B cell (primary cell): ENCODE measurements at regions not wholly inside any gene's neighbourhood (a gene's known extent, or its start where the extent isn't known, plus 50 kb on each side); places are given as distances from the start of the nearest gene placed in this dataset.

Source experiments
- EZH2 ChIP-seq: IDR thresholded peaks from 2 replicates; pipeline ENCODE4 v1.6.1; 2012; ENCODE audit warnings: borderline replicate concordance, low read depth, mild to moderate bottlenecking, moderate library complexity, low read length; ENCODE audit not compliant: insufficient read depth, poor library complexity, severe bottlenecking
- TF ChIP-seq, protein P1 (sequence below): fragments of 200-600 bp; IDR thresholded peaks from one replicate; pipeline ENCODE4 v1.8.0; 2022; ENCODE audit warnings: antibody characterized with exemption, mild to moderate bottlenecking

DNA sequence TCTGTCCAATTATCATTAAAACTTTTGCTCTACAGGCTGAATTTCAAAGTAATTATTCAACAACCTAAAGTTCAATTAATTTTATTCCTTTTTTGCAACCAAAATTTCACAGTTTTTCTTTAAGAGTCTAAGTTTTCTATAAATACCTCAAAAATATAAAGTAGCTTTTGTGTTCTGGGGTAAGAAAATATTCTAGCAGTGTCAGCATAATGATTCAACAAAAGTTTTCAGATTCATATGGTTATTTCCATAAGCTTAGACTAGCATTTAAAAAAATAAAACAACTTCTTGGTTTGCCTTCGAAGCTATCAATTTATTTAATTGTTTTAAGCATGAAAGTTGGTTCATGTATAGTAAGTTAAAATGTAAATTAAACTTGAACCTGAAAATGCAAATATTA lies 1962.3 kb upstream of the CDH6 start:
- no peak for TF ChIP-seq EZH2
- TF ChIP-seq, protein P1, sequence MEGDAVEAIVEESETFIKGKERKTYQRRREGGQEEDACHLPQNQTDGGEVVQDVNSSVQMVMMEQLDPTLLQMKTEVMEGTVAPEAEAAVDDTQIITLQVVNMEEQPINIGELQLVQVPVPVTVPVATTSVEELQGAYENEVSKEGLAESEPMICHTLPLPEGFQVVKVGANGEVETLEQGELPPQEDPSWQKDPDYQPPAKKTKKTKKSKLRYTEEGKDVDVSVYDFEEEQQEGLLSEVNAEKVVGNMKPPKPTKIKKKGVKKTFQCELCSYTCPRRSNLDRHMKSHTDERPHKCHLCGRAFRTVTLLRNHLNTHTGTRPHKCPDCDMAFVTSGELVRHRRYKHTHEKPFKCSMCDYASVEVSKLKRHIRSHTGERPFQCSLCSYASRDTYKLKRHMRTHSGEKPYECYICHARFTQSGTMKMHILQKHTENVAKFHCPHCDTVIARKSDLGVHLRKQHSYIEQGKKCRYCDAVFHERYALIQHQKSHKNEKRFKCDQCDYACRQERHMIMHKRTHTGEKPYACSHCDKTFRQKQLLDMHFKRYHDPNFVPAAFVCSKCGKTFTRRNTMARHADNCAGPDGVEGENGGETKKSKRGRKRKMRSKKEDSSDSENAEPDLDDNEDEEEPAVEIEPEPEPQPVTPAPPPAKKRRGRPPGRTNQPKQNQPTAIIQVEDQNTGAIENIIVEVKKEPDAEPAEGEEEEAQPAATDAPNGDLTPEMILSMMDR: no peak
